Gastroesophageal sphincter (tissue), 4 donors: ENCODE measurements at regions not wholly inside any gene's neighbourhood (a gene's known extent, or its start where the extent isn't known, plus 50 kb on each side); places are given as distances from the start of the nearest gene placed in this dataset.

ENCODE experiments used
- ATAC-seq: fragments of 150-250 bp; one replicate; pipeline ENCODE4 v1.9.1; 2016; ENCODE audit warnings: mild to moderate bottlenecking, moderate library complexity
- H3K27ac ChIP-seq, 4 donors: fragments of 200-600 bp; sonication (generic) in 3 of 4; 1 replicate in 3 of 4; 2 replicates in 1 of 4; pipeline ENCODE4 v1.5.1; 2016 to 2019
- H3K27me3 ChIP-seq: fragments of 200-600 bp; sonication (generic); one replicate; pipeline ENCODE4 v1.5.1; 2019
- H3K36me3 ChIP-seq, 2 donors: fragments of 200-600 bp; sonication (generic); one replicate each; pipeline ENCODE4 v1.5.1; 2019; ENCODE audit warnings: control low read depth in 1 of 2
- H3K4me1 ChIP-seq, 3 donors: fragments of 200-600 bp; sonication (generic); 1 replicate in 2 of 3; 2 replicates in 1 of 3; pipeline ENCODE4 v1.5.1; 2016 to 2019; ENCODE audit warnings: control low read depth in 2 of 3
- H3K4me3 ChIP-seq, 2 donors: fragments of 200-600 bp; sonication (generic); one replicate each; pipeline ENCODE4 v1.5.1; 2019; ENCODE audit warnings: mild to moderate bottlenecking in 1 of 2, moderate library complexity in 1 of 2
- H3K9me3 ChIP-seq, 3 donors: fragments of 200-600 bp; sonication (generic); one replicate each; pipeline ENCODE4 v1.5.1; 2017 to 2019; ENCODE audit warnings: control low read depth in 2 of 3
- EP300 ChIP-seq: sonication (generic); formaldehyde crosslinking; IDR thresholded peaks from one replicate; pipeline ENCODE4 v1.6.1; 2017; ENCODE audit warnings: antibody characterized with exemption, mild to moderate bottlenecking
- POLR2A ChIP-seq, 2 donors: fragments of 450-650 bp; IDR thresholded peaks; one replicate each; pipeline ENCODE4 v1.6.1; 2017; ENCODE audit warnings: antibody characterized with exemption in 2 of 2, mild to moderate bottlenecking in 2 of 2, moderate library complexity in 1 of 2
- POLR2AphosphoS5 ChIP-seq: sonication (generic); formaldehyde crosslinking; IDR thresholded peaks from one replicate; pipeline ENCODE4 v1.6.1; 2017; ENCODE audit warnings: antibody characterized with exemption
- WGBS, 2 donors: methylation state at CpG; one replicate each; pipeline ENCODE4 v1.1.5; 2018; ENCODE audit warnings: low coverage in 1 of 2; 5-methylcytosine and 5-hydroxymethylcytosine counted together
- TF ChIP-seq, protein P1 (sequence below), 4 experiments: fragments of 200-600 bp in 2 of 4; fragments of 450-650 bp in 2 of 4; sonication (generic) in 1 of 4; IDR thresholded peaks; one replicate each; pipeline ENCODE4 v1.5.1; 2017 to 2019; ENCODE audit warnings: antibody characterized with exemption in 4 of 4, mild to moderate bottlenecking in 2 of 4, moderate library complexity in 2 of 4

- no peak for ATAC-seq
- Histone ChIP-seq H3K4me1 (no peaks in the 10 kb centered on the region), H3K36me3 (no peaks in the 10 kb centered on the region), H3K9me3 (no peaks in the 10 kb centered on the region), H3K27ac (no peak overlapping the region), H3K4me3 (no peak overlapping the region), H3K27me3 (no peaks in the 10 kb centered on the region)
- no peak for TF ChIP-seq POLR2AphosphoS5
- TF ChIP-seq, protein P1, sequence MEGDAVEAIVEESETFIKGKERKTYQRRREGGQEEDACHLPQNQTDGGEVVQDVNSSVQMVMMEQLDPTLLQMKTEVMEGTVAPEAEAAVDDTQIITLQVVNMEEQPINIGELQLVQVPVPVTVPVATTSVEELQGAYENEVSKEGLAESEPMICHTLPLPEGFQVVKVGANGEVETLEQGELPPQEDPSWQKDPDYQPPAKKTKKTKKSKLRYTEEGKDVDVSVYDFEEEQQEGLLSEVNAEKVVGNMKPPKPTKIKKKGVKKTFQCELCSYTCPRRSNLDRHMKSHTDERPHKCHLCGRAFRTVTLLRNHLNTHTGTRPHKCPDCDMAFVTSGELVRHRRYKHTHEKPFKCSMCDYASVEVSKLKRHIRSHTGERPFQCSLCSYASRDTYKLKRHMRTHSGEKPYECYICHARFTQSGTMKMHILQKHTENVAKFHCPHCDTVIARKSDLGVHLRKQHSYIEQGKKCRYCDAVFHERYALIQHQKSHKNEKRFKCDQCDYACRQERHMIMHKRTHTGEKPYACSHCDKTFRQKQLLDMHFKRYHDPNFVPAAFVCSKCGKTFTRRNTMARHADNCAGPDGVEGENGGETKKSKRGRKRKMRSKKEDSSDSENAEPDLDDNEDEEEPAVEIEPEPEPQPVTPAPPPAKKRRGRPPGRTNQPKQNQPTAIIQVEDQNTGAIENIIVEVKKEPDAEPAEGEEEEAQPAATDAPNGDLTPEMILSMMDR (IDR thresholded peaks at IDR 0.05) = no peak
- no peak for TF ChIP-seq EP300
- TF ChIP-seq POLR2A (IDR thresholded peaks at IDR 0.05) = no peak
- 43 to 69% methylated on average over 2 of the region's 2 CpGs for WGBS, 2 donors
These were observed 1128.2 kb upstream of the PCDH9 start for GRCh38 chr13:68358294-68358705.

DNA sequence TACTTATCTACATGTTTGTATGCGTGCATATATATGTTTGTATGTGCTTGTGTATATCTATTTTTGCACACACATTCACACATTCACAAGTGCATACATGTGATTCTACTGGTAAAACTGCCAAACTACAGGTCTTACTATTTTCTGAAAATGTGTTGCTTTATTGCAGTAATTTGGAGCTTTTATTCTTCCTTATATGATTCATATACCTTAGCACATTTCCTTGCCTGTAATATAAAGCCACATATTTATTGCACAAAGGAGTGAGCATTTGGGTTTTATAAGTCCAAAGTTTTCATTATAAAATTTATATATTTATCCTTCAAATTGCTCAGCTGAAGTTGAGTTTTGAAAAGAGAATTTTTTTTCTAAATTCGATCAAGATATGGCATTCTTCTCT, 1120.4 kb upstream of the PCDH9 start:
- Histone ChIP-seq H3K27ac (no peak overlapping the region), H3K4me1 (no peaks in the 10 kb centered on the region), H3K36me3 (no peaks in the 10 kb centered on the region), H3K27me3 (no peaks in the 10 kb centered on the region), H3K9me3 (no peaks in the 10 kb centered on the region), H3K4me3 (no peak overlapping the region)
- 75 to 83% methylated on average over 2 of the region's 2 CpGs for WGBS, 2 donors
- no peak for ATAC-seq
- TF ChIP-seq POLR2AphosphoS5 (no peak), POLR2A (IDR thresholded peaks at IDR 0.05) (no peak), EP300 (no peak)
- TF ChIP-seq, protein P1 (IDR thresholded peaks at IDR 0.05) = no peak

DNA sequence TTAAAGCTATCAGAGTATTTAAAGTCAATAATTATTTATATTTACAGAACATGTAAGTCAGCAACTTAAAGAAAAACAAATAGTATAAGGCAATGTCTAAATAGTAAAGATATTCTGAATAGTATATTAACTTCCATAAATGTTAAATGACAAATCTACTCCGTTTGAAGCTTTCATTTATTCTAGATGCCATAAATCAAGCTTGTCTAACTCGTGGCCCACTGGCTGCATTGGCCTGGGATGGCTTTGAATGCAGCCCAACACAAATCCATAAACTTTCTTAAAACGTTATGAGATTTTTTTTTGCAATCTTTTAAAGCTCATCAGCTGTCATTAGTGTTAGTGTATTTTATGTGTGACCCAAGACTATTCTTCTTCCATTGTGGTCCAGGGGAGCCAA, 1117.1 kb upstream of the PCDH9 start:
- Histone ChIP-seq H3K9me3 (peaks cover 0 to 13% (median 0%) of the 10 kb centered on the region in 3 donors), H3K27me3 (no peaks in the 10 kb centered on the region), H3K4me1 (no peaks in the 10 kb centered on the region), H3K36me3 (no peaks in the 10 kb centered on the region), H3K27ac (no peak overlapping the region), H3K4me3 (no peak overlapping the region)
- no peak for ATAC-seq
- WGBS, 2 donors = 13 to 26% methylated on average over 3 of the region's 3 CpGs
- TF ChIP-seq POLR2AphosphoS5 (no peak), POLR2A (IDR thresholded peaks at IDR 0.05) (no peak)
- TF ChIP-seq, protein P1 (IDR thresholded peaks at IDR 0.05) = no peak

- H3K27ac ChIP-seq = no peak overlapping the region
- 78 to 100% methylated on average over 1 of the region's 1 CpG for WGBS, 2 donors
- H3K9me3 ChIP-seq = peaks cover 0 to 13% (median 0%) of the 10 kb centered on the region in 3 donors
- no peak overlapping the region for H3K4me3 ChIP-seq
- no peaks in the 10 kb centered on the region for H3K4me1 ChIP-seq
- no peaks in the 10 kb centered on the region for H3K36me3 ChIP-seq
- TF ChIP-seq POLR2A (IDR thresholded peaks at IDR 0.05) (no peak), POLR2AphosphoS5 (no peak), EP300 (no peak)
- TF ChIP-seq, protein P1 (IDR thresholded peaks at IDR 0.05) = no peak
- no peak for ATAC-seq
- H3K27me3 ChIP-seq = no peaks in the 10 kb centered on the region
These were observed 1115.9 kb upstream of the PCDH9 start for GRCh38 chr13:68345963-68346531.

DNA sequence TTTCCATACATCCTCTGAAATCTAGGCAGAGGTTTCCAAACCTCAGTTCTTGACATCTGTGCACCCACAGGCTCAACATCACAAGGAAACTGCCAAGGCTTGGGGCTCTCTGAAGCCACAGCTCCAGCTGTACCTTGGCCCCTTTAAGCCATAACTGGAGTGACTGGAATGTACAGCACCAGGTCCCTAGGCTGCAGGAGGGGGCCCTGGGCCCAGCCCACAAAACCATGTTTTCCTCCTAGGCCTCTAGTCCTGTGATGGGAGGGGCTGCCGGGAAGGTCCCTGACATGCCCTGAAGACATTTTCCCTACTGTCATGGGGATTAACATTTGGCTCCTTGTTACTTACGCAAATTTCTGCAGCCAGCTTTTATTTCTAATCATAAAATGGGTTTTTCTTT, 1093.0 kb upstream of the PCDH9 start:
- no peaks in the 10 kb centered on the region for H3K27me3 ChIP-seq
- no peak overlapping the region for H3K4me3 ChIP-seq

More for the DNA sequence above, 1093.0 kb upstream of the PCDH9 start:
- Histone ChIP-seq H3K9me3 (peaks cover 0 to 28% (median 0%) of the 10 kb centered on the region in 3 donors), H3K27ac (no peak overlapping the region), H3K36me3 (no peaks in the 10 kb centered on the region), H3K4me1 (no peaks in the 10 kb centered on the region)
- 67 to 80% methylated on average over 1 to 2 of the region's 2 CpGs for WGBS, 2 donors
- ATAC-seq = no peak
- TF ChIP-seq EP300 = no peak
